Tibial artery (tissue), 4 donors: ENCODE measurements at regions not wholly inside any gene's neighbourhood (a gene's known extent, or its start where the extent isn't known, plus 50 kb on each side); places are given as distances from the start of the nearest gene placed in this dataset.

Experiments used
- DNase-seq, 2 donors: peaks; one replicate each; pipeline ENCODE4 v3.0.0-alpha.2; 2019
- H3K27ac ChIP-seq, 2 donors: fragments of 200-600 bp; sonication (generic) in 1 of 2; 1 replicate in 1 of 2; 2 replicates in 1 of 2; pipeline ENCODE4 v1.5.1; 2018 to 2019; ENCODE audit warnings: mild to moderate bottlenecking in 1 of 2
- H3K27me3 ChIP-seq, 2 donors: fragments of 200-600 bp; sonication (generic) in 1 of 2; one replicate each; pipeline versions ENCODE4 v1.5.1 to v1.6.0; 2016 to 2019
- H3K36me3 ChIP-seq, 3 donors: fragments of 200-600 bp; sonication (generic) in 2 of 3; one replicate each; pipeline ENCODE4 v1.5.1; 2016 to 2019; ENCODE audit warnings: mild to moderate bottlenecking in 2 of 3
- H3K4me1 ChIP-seq, 4 donors: fragments of 200-600 bp; sonication (generic) in 2 of 4; 1 replicate in 3 of 4; 2 replicates in 1 of 4; pipeline ENCODE4 v1.5.1; 2016 to 2019
- H3K4me3 ChIP-seq, 2 donors: fragments of 200-600 bp; sonication (generic) in 1 of 2; 1 replicate in 1 of 2; 2 replicates in 1 of 2; pipeline ENCODE4 v1.5.1; 2018 to 2019; ENCODE audit warnings: mild to moderate bottlenecking in 2 of 2
- H3K9me3 ChIP-seq, 3 donors: fragments of 200-600 bp; sonication (generic) in 1 of 3; one replicate each; pipeline ENCODE4 v1.5.1; 2016 to 2019
- CTCF ChIP-seq, 2 experiments: fragments of 200-600 bp in 1 of 2; fragments of 450-650 bp in 1 of 2; IDR thresholded peaks; one replicate each; pipeline ENCODE4 v1.5.1; 2017 to 2019; ENCODE audit warnings: antibody characterized with exemption in 2 of 2, mild to moderate bottlenecking in 1 of 2, moderate library complexity in 1 of 2
- intact Hi-C: fragments of 100-400 bp; cut with DNase I; formaldehyde crosslinking; loops from one replicate; pipeline ENCODE4 v1.15.0; 2023; ENCODE audit warnings: low total_unique reads

GRCh38 chr11:134925432-134925831 is 513.4 kb upstream of the B3GAT1 start:
- no peaks in the 10 kb centered on the region for H3K36me3 ChIP-seq
- TF ChIP-seq CTCF (IDR thresholded peaks at IDR 0.05): no peak
- H3K27me3 ChIP-seq: no peaks in the 10 kb centered on the region
- intact Hi-C loops: no loop called here
- H3K4me3 ChIP-seq: no peak overlapping the region
- H3K9me3 ChIP-seq: no peaks in the 10 kb centered on the region
- DNase-seq: no peak
- peaks cover 0 to 12% (median 0%) of the 10 kb centered on the region in 4 donors for H3K4me1 ChIP-seq
- H3K27ac ChIP-seq: no peak overlapping the region

GRCh38 chr11:134923441-134923840 is 511.4 kb upstream of the B3GAT1 start:
- Histone ChIP-seq H3K9me3 (no peaks in the 10 kb centered on the region), H3K27ac (no peak overlapping the region), H3K4me1 (peaks cover 0 to 12% (median 0%) of the 10 kb centered on the region in 4 donors), H3K27me3 (no peaks in the 10 kb centered on the region), H3K4me3 (no peak overlapping the region), H3K36me3 (no peaks in the 10 kb centered on the region)
- TF ChIP-seq CTCF (IDR thresholded peaks at IDR 0.05): no peak
- intact Hi-C loops: no loop called here
- no peak for DNase-seq

GRCh38 chr11:134921938-134922337 is 509.9 kb upstream of the B3GAT1 start:
- H3K4me3 ChIP-seq: no peak overlapping the region
- intact Hi-C loops: no loop called here
- no peak for DNase-seq
- no peaks in the 10 kb centered on the region for H3K9me3 ChIP-seq
- H3K36me3 ChIP-seq: no peaks in the 10 kb centered on the region
- TF ChIP-seq CTCF (IDR thresholded peaks at IDR 0.05): no peak
- H3K27me3 ChIP-seq: no peaks in the 10 kb centered on the region
- peaks cover 0 to 12% (median 0%) of the 10 kb centered on the region in 4 donors for H3K4me1 ChIP-seq
- H3K27ac ChIP-seq: no peak overlapping the region

GRCh38 chr11:134920851-134921608 is 509.0 kb upstream of the B3GAT1 start:
- no peak for DNase-seq
- no peak for TF ChIP-seq CTCF (IDR thresholded peaks at IDR 0.05)

DNA sequence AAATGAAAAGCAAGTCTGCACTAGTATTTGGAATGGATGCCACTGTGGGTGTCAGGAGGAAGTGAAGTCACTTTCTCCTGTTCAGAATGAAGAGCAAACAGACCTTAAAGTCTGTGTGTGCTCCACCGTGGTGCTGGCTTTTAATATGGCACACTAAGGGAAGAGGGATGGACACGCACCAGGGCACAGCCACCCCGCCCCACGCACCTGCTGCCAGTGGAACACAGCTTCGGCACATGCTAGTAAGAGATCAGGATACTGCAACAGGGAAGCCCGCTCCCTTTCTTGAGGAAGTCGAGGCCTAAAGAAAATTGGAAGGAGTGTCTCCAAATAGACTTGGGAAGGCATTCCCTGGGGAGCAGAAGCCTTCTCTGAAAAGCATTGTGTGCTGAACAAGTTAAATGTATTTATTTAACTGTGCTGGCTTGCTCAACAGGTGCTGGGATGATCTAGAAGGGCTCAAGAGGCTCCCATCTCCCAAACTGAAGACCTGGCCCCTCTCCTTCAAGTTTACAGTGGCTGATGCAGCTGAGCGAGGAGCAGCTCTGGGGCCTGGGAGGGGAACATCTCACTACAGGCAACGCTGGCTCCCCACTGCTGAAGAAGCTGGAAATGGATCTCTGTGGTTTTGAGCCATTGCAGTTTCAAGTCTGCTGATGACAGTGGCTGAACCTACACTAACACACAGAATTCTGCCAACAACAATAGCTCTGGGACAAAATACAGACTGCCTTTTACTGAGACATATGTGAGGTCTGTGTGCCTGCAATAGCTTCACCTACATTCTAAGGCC is 504.6 kb upstream of the B3GAT1 start:
- Histone ChIP-seq H3K4me3 (no peak overlapping the region), H3K27me3 (no peaks in the 10 kb centered on the region), H3K27ac (no peak overlapping the region), H3K36me3 (no peaks in the 10 kb centered on the region), H3K4me1 (peaks cover 0 to 13% (median 4%) of the 10 kb centered on the region in 4 donors), H3K9me3 (no peaks in the 10 kb centered on the region)
- TF ChIP-seq CTCF (IDR thresholded peaks at IDR 0.05): no peak
- no peak for DNase-seq
- intact Hi-C loops: no loop called here

More at GRCh38 chr11:134920851-134921608, 509.0 kb upstream of the B3GAT1 start:
- H3K9me3 ChIP-seq: no peaks in the 10 kb centered on the region
- no peak overlapping the region for H3K27ac ChIP-seq
- H3K27me3 ChIP-seq: no peaks in the 10 kb centered on the region
- no peak overlapping the region for H3K4me3 ChIP-seq
- H3K4me1 ChIP-seq: peaks cover 0 to 12% (median 0%) of the 10 kb centered on the region in 4 donors
- intact Hi-C loops: no loop called here
- H3K36me3 ChIP-seq: no peaks in the 10 kb centered on the region
